T-helper 1 cell treated with Interleukin-12 subunit alpha and Interleukin-12 subunit beta and Interleukin-4 antibody, amounts not matched to agents 30 μg/mL and 1 μg/mL, for 36 hours (primary cell): ENCODE measurements at regions not wholly inside any gene's neighbourhood (a gene's known extent, or its start where the extent isn't known, plus 50 kb on each side); places are given as distances from the start of the nearest gene placed in this dataset.
"Not testable (repeated sequence)": the region's sequence is repeated elsewhere in the genome, so short reads cannot be mapped to it uniquely, and the experiment has no call there.

ENCODE experiments used
- H3K27ac Mint-ChIP-seq: one replicate; pipeline ENCODE4 v1.8.0; 2021; ENCODE audit warnings: mild to moderate bottlenecking, mixed read lengths
- H3K27me3 Mint-ChIP-seq: one replicate; pipeline ENCODE4 v1.8.0; 2021; ENCODE audit warnings: low read depth, mixed read lengths
- H3K36me3 Mint-ChIP-seq: one replicate; pipeline ENCODE4 v1.8.0; 2021; ENCODE audit warnings: low read depth, mixed read lengths
- H3K4me1 Mint-ChIP-seq: one replicate; pipeline ENCODE4 v1.8.0; 2021; ENCODE audit warnings: low read depth, mixed read lengths
- H3K4me3 Mint-ChIP-seq: one replicate; pipeline ENCODE4 v1.8.0; 2021; ENCODE audit warnings: mild to moderate bottlenecking, moderate library complexity, mixed read lengths
- H3K9me3 Mint-ChIP-seq: one replicate; pipeline ENCODE4 v1.8.0; 2021; ENCODE audit warnings: mixed read lengths

DNA sequence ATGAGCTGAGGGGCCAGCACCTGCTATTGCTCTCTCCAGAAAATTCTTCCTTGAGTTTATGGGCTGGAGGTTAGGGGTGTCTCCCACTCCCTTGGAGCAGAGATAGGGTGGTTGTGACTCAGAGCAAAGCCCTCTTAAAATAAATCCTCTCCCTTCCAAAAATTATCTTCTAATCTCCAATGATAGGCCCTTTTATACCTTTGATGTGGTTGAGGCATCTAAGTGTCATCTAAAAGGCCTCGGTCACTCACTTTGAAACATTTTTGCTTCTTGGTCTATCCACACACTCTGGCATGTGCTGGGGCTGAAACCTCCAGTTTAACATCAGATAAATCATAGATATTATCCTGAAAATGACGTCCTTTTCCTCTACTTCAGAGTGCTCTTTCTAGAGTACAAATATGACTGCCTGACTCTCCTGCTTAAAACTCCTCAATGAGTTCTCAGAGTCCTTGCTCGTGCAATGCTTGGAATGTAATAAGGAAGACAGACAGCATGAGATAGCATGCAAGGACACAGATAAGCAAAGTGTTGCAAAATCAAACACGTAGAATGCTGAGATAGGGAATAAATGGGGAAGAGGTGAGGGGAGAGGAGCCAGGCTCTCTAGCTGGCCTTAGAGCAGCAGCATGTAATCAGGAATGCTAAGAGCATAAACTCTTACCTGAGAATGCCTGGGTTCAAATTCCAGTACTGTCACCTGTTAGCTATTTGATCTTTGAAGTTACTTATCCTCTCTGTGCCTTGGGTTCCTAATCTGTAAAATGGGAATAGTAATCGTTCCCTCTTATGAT, 374.1 kb upstream of the CITED2 start:
- Mint-ChIP-seq H3K27ac (no peak overlapping the region), H3K36me3 (no peaks in the 10 kb centered on the region), H3K27me3 (peaks cover 12% of the 10 kb centered on the region), H3K9me3 (no peaks in the 10 kb centered on the region), H3K4me1 (no peaks in the 10 kb centered on the region), H3K4me3 (no peak overlapping the region)

- Mint-ChIP-seq H3K27ac (no peak overlapping the region), H3K4me3 (no peak overlapping the region), H3K36me3 (no peaks in the 10 kb centered on the region), H3K9me3 (no peaks in the 10 kb centered on the region), H3K27me3 (peaks cover 10% of the 10 kb centered on the region), H3K4me1 (no peaks in the 10 kb centered on the region)
These were observed 372.7 kb upstream of the CITED2 start for GRCh38 chr6:139747154-139747553.

- Mint-ChIP-seq H3K27me3 (peaks cover 11% of the 10 kb centered on the region), H3K9me3 (no peaks in the 10 kb centered on the region), H3K27ac (no peak overlapping the region), H3K4me3 (no peak overlapping the region), H3K4me1 (no peaks in the 10 kb centered on the region), H3K36me3 (no peaks in the 10 kb centered on the region)
These were observed 370.4 kb upstream of the CITED2 start for GRCh38 chr6:139744891-139745290.

GRCh38 chr6:139743664-139744437, 369.4 kb upstream of the CITED2 start:
- H3K27me3 Mint-ChIP-seq = peaks cover 11% of the 10 kb centered on the region

GRCh38 chr6:139742671-139743070, 368.2 kb upstream of the CITED2 start:
- H3K4me1 Mint-ChIP-seq = no peaks in the 10 kb centered on the region
- no peak overlapping the region for H3K27ac Mint-ChIP-seq
- peaks cover 11% of the 10 kb centered on the region for H3K27me3 Mint-ChIP-seq
- no peaks in the 10 kb centered on the region for H3K9me3 Mint-ChIP-seq
- H3K4me3 Mint-ChIP-seq = no peak overlapping the region
- H3K36me3 Mint-ChIP-seq = no peaks in the 10 kb centered on the region

More at GRCh38 chr6:139743664-139744437, 369.4 kb upstream of the CITED2 start:
- H3K4me3 Mint-ChIP-seq = no peak overlapping the region
- no peak overlapping the region for H3K27ac Mint-ChIP-seq
- no peaks in the 10 kb centered on the region for H3K9me3 Mint-ChIP-seq
- no peaks in the 10 kb centered on the region for H3K36me3 Mint-ChIP-seq
- H3K4me1 Mint-ChIP-seq = no peaks in the 10 kb centered on the region

- no peak overlapping the region for H3K4me3 Mint-ChIP-seq
- H3K27ac Mint-ChIP-seq = no peak overlapping the region
- no peaks in the 10 kb centered on the region for H3K4me1 Mint-ChIP-seq
- peaks cover 3% of the 10 kb centered on the region for H3K27me3 Mint-ChIP-seq
- no peaks in the 10 kb centered on the region for H3K9me3 Mint-ChIP-seq
- no peaks in the 10 kb centered on the region for H3K36me3 Mint-ChIP-seq
These were observed 364.5 kb upstream of the CITED2 start for GRCh38 chr6:139738801-139739455.

DNA sequence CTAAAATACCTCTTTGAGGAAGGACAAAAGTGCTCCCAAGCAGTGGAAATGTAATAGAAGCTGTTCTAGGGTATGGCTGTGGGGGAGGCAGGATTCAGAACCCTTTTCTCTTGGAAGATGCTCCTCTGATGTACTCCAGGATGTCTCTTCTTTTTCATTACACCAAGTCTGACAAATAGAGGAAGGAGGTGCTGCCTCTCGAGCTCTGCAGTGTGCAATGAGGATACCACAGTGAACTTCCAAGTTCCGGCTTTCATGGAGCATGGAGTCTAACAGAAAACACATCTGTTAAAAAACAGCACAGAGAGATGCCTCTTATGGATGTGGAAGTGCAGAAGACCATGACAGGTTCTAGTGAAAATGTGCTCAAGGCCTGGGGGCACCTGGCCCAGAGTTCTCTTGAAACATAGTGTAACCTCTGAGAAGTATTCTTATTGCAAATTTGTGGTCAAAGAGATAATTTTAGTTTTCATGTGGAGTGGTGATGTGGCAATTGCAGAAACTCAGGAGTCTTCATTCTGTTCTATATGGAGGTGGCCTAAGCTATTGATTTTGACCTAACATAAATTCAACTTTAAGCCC, 362.0 kb upstream of the CITED2 start:
- no peaks in the 10 kb centered on the region for H3K4me1 Mint-ChIP-seq
- H3K9me3 Mint-ChIP-seq = no peaks in the 10 kb centered on the region
- no peak overlapping the region for H3K4me3 Mint-ChIP-seq
- H3K27ac Mint-ChIP-seq = no peak overlapping the region
- no peaks in the 10 kb centered on the region for H3K36me3 Mint-ChIP-seq
- H3K27me3 Mint-ChIP-seq = no peaks in the 10 kb centered on the region

- no peak overlapping the region for H3K27ac Mint-ChIP-seq
- no peaks in the 10 kb centered on the region for H3K36me3 Mint-ChIP-seq
- no peak overlapping the region for H3K4me3 Mint-ChIP-seq
- no peaks in the 10 kb centered on the region for H3K9me3 Mint-ChIP-seq
- no peaks in the 10 kb centered on the region for H3K4me1 Mint-ChIP-seq
- H3K27me3 Mint-ChIP-seq = no peaks in the 10 kb centered on the region
These were observed 358.0 kb upstream of the CITED2 start for GRCh38 chr6:139732451-139732850.

DNA sequence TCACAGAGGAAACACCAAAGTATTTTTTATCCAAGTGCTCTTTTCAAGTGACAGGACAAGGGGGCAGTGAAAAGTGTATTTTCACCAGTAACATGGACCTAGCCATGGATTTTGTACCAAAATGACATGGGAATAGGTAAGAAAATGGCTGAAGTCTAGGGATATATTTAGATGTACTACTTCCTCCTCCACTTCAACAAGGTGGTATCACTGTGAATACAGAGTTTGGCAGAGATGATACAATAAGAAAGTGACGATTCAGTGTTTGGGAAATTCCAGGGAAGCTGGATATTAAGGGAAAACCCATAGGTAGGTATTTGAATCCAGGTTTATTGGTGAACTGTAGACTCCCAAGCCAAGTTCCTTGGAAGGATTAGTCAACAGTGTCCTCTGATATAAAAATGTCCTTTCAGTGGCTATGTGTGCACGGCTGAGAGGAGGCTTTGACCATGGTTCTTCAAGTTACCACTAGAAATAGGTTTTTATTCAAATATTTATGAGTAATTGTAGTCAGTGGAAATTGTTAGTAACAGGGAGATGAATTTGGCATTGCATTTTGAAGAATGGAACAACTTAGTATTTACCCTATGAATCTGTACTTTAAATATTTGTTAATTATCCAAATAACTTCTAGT, 356.0 kb upstream of the CITED2 start:
- Mint-ChIP-seq H3K36me3 (no peaks in the 10 kb centered on the region), H3K9me3 (no peaks in the 10 kb centered on the region), H3K4me3 (no peak overlapping the region), H3K27me3 (no peaks in the 10 kb centered on the region), H3K27ac (no peak overlapping the region), H3K4me1 (no peaks in the 10 kb centered on the region)

DNA sequence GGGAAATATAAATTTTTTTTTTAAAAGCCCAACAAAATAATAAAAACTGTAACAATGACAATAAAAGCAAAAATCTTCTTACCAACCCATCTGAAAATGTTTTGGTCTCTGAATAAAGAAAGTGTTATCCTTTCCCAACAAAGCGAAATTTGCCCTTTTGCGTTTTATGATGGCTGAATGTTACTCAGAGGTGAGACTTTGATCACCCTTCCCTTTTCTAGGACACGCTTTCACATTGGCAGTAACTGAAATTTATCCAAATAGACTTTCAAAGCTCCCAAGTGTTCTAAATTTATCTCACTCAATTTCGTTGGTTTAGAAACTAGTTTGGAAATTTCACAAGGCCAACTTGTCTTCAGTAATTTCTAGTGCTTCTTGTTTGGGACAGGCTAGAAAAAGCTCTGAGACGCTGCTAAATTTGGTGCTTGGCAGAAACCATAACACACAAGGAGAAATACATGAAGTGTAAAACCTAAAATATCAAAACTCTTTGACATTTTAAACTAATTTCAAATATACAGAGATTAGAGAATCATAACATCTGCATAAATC, 354.5 kb upstream of the CITED2 start:
- Mint-ChIP-seq H3K27ac (no peak overlapping the region), H3K36me3 (no peaks in the 10 kb centered on the region), H3K4me1 (no peaks in the 10 kb centered on the region), H3K4me3 (no peak overlapping the region), H3K9me3 (no peaks in the 10 kb centered on the region), H3K27me3 (no peaks in the 10 kb centered on the region)

GRCh38 chr6:139726272-139726671, 351.8 kb upstream of the CITED2 start:
- H3K4me1 Mint-ChIP-seq, H3K27me3 Mint-ChIP-seq, H3K36me3 Mint-ChIP-seq, H3K4me3 Mint-ChIP-seq, H3K27ac Mint-ChIP-seq, H3K9me3 Mint-ChIP-seq: not testable (repeated sequence)

- no peaks in the 10 kb centered on the region for H3K9me3 Mint-ChIP-seq
- H3K4me1 Mint-ChIP-seq = no peaks in the 10 kb centered on the region
- no peaks in the 10 kb centered on the region for H3K36me3 Mint-ChIP-seq
- H3K4me3 Mint-ChIP-seq = no peak overlapping the region
- H3K27ac Mint-ChIP-seq = no peak overlapping the region
- peaks cover 10% of the 10 kb centered on the region for H3K27me3 Mint-ChIP-seq
These were observed 348.1 kb upstream of the CITED2 start for GRCh38 chr6:139722530-139722929.

DNA sequence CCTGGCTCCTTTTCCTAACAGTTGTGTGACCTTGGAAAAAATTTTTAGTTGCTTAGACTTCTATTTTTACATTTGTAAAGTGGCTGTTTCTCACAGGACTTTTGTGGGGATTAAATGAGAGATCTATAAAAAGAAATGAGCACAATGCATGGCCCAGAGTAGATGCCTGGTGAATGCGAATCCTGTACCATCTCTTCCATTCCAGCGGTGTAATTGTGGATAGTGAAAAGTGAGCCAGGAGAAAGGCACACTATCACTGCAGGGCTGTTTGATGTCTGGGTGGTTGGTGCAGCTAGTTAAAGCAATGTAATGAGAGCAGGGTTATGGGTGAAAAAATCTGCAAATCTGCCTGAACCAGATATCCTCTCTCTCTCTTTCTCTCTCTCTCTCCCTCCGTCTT, 347.5 kb upstream of the CITED2 start:
- Mint-ChIP-seq H3K27ac (no peak overlapping the region), H3K9me3 (no peaks in the 10 kb centered on the region), H3K27me3 (peaks cover 10% of the 10 kb centered on the region), H3K4me1 (no peaks in the 10 kb centered on the region), H3K36me3 (no peaks in the 10 kb centered on the region), H3K4me3 (no peak overlapping the region)

DNA sequence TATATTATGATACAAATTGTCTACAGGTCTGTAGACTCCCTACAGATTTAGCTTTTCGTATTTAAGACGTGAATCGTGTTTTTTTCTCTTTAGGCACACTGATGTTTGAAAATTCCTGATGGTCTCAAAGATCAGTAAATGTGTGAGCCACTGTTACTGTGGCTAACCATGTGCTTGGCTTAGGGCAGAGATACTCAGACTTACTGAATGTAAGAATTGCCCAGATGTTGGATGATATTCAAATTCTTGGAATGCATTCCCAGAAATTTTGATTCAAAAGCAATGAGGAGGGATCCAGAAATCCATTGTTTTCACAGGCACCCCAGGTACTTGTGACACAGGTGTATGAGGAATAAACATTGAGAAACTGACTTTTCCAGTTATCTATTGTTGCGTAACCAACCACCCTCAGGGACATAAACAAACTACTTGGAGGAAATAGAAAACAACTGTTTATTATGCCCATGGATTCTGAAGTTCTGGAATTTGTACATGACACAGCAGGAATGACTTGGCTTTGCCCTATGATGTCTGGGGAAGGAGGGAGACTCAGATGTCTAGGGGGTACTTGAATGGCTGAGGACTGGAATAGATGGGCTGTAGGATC, 339.6 kb upstream of the CITED2 start:
- Mint-ChIP-seq H3K4me1 (no peaks in the 10 kb centered on the region), H3K36me3 (no peaks in the 10 kb centered on the region), H3K27ac (no peak overlapping the region)

More for the DNA sequence above, 339.6 kb upstream of the CITED2 start:
- Mint-ChIP-seq H3K9me3 (no peaks in the 10 kb centered on the region), H3K27me3 (peaks cover 9% of the 10 kb centered on the region), H3K4me3 (no peak overlapping the region)
